HCT116 (cell line): ENCODE measurements at regions not wholly inside any gene's neighbourhood (a gene's known extent, or its start where the extent isn't known, plus 50 kb on each side); places are given as distances from the start of the nearest gene placed in this dataset.

ENCODE experiments used
- CTCF ChIP-seq, 3 experiments: fragments of 200-600 bp in 1 of 3; sonication (generic) in 1 of 3; IDR thresholded peaks in 2 of 3; conservative IDR thresholded peaks in 1 of 3; 2 replicates each; pipeline ENCODE4 v1.5.1; 2012 to 2017; ENCODE audit warnings: low read depth in 2 of 3, low read length in 2 of 3, antibody characterized with exemption in 1 of 3, borderline replicate concordance in 1 of 3, control low read depth in 1 of 3, mild to moderate bottlenecking in 1 of 3, mixed read lengths in 1 of 3, mixed run types in 1 of 3, moderate library complexity in 1 of 3; ENCODE audit not compliant: insufficient read depth in 1 of 3
- EZH2 ChIP-seq: fragments of 200-600 bp; sonication (generic); IDR thresholded peaks from 2 replicates; pipeline ENCODE4 v1.6.1; 2017; ENCODE audit warnings: antibody characterized with exemption, mixed run types
- EZH2phosphoT487 ChIP-seq: fragments of 200-600 bp; IDR thresholded peaks from 2 replicates; pipeline ENCODE4 v1.6.1; 2018; ENCODE audit warnings: antibody characterized with exemption, borderline replicate concordance
- JUND ChIP-seq: IDR thresholded peaks from 2 replicates; pipeline ENCODE4 v1.6.1; 2012
- POLR2A ChIP-seq: IDR thresholded peaks from 2 replicates; pipeline ENCODE4 v1.7.0; 2011; ENCODE audit warnings: borderline replicate concordance; ENCODE audit not compliant: insufficient read depth, insufficient read length; ENCODE audit errors: extremely low read depth
- POLR2AphosphoS5 ChIP-seq: IDR thresholded peaks from 2 replicates; pipeline ENCODE4 v1.6.1; 2011; ENCODE audit warnings: mild to moderate bottlenecking, low read depth, low read length, moderate library complexity
- TF ChIP-seq, protein P1 (sequence below): IDR thresholded peaks from 2 replicates; pipeline ENCODE4 v1.6.1; 2012
- TF ChIP-seq, protein P2 (sequence below): IDR thresholded peaks from 2 replicates; pipeline ENCODE4 v1.6.1; 2012
- TF ChIP-seq, protein P3 (sequence below): IDR thresholded peaks from 2 replicates; pipeline ENCODE4 v1.6.1; 2011; ENCODE audit warnings: mild to moderate bottlenecking, low read length, moderate library complexity; ENCODE audit not compliant: insufficient replicate concordance; ENCODE audit errors: extremely low read depth

DNA sequence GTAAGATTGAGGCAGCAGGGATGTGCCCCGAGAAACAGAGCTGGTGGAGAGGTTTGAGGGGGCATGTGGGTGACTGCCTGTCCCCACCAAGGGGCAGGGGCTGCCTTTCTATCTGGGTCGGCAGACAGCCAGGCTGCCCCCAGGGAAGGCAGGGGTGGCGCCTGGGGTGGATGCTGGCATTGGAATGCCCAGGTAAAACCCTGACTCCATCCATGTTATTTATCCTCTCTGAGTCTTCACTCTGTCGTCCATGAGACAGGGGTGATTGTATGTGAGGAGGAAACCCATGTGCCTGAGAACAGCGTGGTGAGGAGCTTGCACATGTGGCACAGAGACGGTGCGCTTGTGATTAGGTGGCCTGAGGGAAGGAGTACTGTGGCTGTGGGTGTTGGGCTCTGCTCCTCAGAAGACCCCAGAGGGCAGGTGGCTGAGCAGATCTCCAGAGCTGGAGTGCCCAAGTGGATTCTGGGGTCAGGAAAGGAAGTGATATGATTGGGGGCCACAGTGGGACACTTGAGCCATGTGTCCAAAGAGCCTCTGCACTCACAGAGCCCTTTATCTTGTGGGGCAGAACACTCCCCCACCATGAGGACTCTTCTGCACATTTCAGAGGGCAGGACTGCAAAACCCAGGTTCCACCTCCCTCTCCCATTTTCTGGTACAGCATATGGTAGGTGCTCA lies 100.4 kb upstream of the RET start:
- TF ChIP-seq CTCF (IDR thresholded peaks at IDR 0.05 in 2 of 3, conservative IDR thresholded peaks at IDR 0.05 in 1 of 3; ENCODE audit: borderline replicate concordance in 1 of 3, insufficient read depth in 1 of 3, low read depth in 2 of 3, low read length in 2 of 3) (no peak), POLR2A (no peak), POLR2AphosphoS5 (no peak), EZH2phosphoT487 (no peak), EZH2 (no peak), JUND (no peak)
- TF ChIP-seq, protein P1, sequence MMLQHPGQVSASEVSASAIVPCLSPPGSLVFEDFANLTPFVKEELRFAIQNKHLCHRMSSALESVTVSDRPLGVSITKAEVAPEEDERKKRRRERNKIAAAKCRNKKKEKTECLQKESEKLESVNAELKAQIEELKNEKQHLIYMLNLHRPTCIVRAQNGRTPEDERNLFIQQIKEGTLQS, result no peak
- TF ChIP-seq, protein P2, sequence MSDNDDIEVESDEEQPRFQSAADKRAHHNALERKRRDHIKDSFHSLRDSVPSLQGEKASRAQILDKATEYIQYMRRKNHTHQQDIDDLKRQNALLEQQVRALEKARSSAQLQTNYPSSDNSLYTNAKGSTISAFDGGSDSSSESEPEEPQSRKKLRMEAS, result no peak
- TF ChIP-seq, protein P3, sequence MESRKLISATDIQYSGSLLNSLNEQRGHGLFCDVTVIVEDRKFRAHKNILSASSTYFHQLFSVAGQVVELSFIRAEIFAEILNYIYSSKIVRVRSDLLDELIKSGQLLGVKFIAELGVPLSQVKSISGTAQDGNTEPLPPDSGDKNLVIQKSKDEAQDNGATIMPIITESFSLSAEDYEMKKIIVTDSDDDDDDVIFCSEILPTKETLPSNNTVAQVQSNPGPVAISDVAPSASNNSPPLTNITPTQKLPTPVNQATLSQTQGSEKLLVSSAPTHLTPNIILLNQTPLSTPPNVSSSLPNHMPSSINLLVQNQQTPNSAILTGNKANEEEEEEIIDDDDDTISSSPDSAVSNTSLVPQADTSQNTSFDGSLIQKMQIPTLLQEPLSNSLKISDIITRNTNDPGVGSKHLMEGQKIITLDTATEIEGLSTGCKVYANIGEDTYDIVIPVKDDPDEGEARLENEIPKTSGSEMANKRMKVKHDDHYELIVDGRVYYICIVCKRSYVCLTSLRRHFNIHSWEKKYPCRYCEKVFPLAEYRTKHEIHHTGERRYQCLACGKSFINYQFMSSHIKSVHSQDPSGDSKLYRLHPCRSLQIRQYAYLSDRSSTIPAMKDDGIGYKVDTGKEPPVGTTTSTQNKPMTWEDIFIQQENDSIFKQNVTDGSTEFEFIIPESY, result no peak
